Stimulated activated CD8-positive, alpha-beta memory T cell treated with anti-CD3 and anti-CD28 coated beads, Interleukin-2, amount 100 ng/mL, for 48 hours (primary cell): ENCODE measurements at regions not wholly inside any gene's neighbourhood (a gene's known extent, or its start where the extent isn't known, plus 50 kb on each side); places are given as distances from the start of the nearest gene placed in this dataset.

Source experiments
- DNase-seq, 2 donors: peaks; one replicate each; pipeline ENCODE4 v3.0.0-alpha.2; 2020; ENCODE audit warnings: low read depth in 2 of 2

- DNase-seq: no peak
Measured at GRCh38 chr9:108108280-108108851, 618.8 kb upstream of the KLF4 start.

- no peak for DNase-seq
Measured at GRCh38 chr9:108105885-108106284, 616.3 kb upstream of the KLF4 start.

- no peak for DNase-seq
Measured at GRCh38 chr9:108104991-108105390, 615.4 kb upstream of the KLF4 start.

GRCh38 chr9:108103046-108103693, 613.6 kb upstream of the KLF4 start:
- no peak for DNase-seq

DNA sequence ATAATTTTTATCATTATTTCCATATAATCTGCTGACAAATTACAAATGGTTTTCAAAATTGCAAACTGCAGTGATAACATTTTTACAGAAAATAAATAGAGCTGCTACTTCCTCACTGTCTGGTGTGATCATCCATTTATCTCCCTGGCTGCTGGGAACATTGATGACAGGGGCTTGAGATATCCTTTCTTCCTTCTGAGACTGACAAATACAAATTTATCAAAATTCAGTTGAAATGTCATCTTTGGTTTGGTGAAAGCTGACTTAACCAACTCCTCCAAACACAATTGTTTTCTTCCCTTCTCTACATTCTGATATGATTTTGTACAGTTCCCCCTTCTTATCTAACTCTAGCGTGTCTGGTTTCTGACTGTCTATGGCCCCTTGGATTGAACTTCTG, 611.8 kb upstream of the KLF4 start:
- no peak for DNase-seq

GRCh38 chr9:108100571-108100970, 611.0 kb upstream of the KLF4 start:
- no peak for DNase-seq

- no peak for DNase-seq
Measured at GRCh38 chr9:108099854-108100253, 610.3 kb upstream of the KLF4 start.

DNA sequence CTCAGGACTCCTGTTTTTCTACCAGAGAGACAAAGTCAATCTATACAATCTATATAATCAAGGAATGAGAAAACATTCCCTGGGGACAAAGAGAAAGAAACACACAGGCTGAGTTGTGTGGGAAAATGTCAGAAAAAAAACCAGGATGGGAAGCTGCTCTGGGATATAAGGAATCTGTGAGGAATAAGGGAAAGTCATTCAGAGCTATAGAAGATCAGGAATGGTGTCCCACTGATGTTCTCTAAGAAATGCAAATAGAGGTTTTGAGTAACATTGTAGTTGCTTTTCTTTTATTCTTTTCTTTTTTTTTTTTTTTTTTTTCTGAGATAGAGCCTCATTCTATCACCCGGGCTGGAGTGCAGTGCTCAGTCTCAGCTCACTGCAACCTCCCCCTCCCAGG, 605.9 kb upstream of the KLF4 start:
- no peak for DNase-seq

DNA sequence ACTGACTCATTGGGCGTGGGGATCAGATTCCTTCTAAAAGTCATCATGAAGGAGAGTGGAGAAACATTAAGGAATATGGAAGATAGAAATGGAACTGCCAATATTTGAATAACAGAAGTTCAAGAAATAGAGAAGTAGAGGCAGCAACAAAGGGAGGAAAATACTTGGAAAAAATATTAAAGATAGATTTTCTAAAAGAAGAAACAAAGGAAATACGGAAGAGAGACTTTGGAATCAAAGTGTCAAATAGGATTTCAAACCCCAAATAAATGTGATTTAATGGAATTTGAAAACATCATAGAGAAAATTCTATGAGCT, 605.1 kb upstream of the KLF4 start:
- no peak for DNase-seq

GRCh38 chr9:108093773-108094675, 604.5 kb upstream of the KLF4 start:
- DNase-seq: no peak

- no peak for DNase-seq
Measured at GRCh38 chr9:108088916-108089315, 599.3 kb upstream of the KLF4 start.

DNA sequence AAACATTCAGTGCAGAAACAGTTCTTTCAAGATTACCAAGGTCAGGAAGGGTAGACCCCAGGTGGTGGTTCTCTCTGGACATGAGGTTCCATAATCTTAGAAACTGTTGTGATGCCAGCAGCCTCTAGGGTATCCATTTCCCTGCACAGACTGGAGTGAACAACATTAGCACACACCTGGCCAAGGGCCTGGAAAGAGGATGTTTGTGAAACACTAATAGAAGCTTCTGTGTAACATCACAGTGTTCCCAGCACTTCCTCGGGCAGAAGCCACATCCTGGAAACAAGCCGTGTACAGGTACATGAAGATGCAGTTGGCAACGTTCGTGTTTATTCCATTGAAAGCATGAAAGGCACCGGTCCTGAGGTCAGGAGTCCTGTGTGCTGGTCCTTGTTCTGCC, 598.2 kb upstream of the KLF4 start:
- DNase-seq: no peak

- no peak for DNase-seq
Measured at GRCh38 chr9:108086624-108087023, 597.1 kb upstream of the KLF4 start.

DNA sequence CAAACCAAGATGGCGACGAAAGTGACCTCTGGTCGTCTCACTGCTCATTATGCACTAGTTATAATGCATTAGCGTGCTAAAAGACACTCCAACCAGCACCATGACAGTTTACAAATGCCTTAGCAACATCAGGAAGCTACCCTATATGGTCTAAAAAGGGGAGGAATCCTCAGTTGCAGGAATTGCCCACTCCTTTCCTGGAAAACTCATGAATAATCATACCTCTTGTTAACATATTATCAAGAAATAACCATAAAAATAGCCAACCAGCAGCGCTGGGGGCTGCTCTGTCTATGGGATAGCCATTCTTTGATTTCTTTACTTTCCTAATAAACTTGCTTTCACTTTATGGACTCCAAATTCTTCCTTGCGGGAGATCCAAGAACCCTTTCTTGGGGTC, 595.7 kb upstream of the KLF4 start:
- DNase-seq: no peak

- DNase-seq: no peak
Measured at GRCh38 chr9:108083796-108084352, 594.3 kb upstream of the KLF4 start.

GRCh38 chr9:108083160-108083750, 593.7 kb upstream of the KLF4 start:
- DNase-seq: no peak

GRCh38 chr9:108081112-108081511, 591.5 kb upstream of the KLF4 start:
- DNase-seq: no peak

GRCh38 chr9:108080285-108080684, 590.7 kb upstream of the KLF4 start:
- no peak for DNase-seq

GRCh38 chr9:108078811-108079210, 589.2 kb upstream of the KLF4 start:
- no peak for DNase-seq

DNA sequence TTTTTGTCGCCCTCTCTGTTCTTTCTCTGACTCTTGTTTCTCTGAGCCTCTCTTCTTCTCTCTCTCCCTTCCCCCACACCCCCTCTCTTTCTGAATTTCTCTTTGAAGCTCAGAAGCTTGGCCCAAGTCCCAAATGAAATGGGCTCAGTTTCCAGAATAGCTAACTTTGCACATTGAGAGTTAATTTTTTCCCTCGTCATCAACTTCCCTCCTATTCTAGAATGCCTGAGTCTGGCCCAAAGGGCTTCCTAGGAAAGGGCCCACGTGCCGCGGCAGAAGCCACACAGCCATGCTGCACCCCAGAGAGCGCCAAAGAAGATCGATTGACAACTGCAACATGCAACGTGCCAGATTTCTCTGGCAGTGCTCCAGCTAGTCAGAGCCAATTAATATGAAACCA, 588.8 kb upstream of the KLF4 start:
- no peak for DNase-seq

- no peak for DNase-seq
Measured at GRCh38 chr9:108077556-108077955, 588.0 kb upstream of the KLF4 start.

DNA sequence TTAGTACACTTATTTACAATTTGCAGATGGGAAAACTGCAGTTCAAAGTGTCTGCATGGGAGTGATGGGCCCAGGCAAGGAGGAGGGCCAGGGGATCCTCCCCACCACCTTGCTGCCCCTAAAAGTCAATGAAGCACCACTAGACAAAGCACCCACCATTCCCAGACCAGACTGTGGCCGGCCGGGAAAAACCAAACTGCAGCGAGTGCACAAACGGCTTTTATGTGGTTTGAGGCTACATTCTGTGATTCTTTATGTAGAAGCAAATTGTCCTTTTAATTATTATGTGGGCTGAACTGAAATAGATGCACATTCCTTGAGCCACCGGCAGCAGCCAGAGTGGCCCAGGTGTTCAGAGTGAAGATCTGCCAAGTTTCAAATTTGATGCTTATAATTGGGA, 585.3 kb upstream of the KLF4 start:
- no peak for DNase-seq
